H1 (cell line): ENCODE measurements at regions not wholly inside any gene's neighbourhood (a gene's known extent, or its start where the extent isn't known, plus 50 kb on each side); places are given as distances from the start of the nearest gene placed in this dataset.

Experiments used
- CTCF ChIA-PET: fragments of 300-600 bp; sonication (Branson Sonifier 250); formaldehyde crosslinking; loops from one replicate; lab custom pipeline; 2021; ENCODE audit not compliant: partially characterized antibody; lab: Charles Lee
- POLR2A ChIA-PET: fragments of 300-600 bp; sonication (Branson Sonifier 250); formaldehyde crosslinking; loops from one replicate; lab custom pipeline; 2021; ENCODE audit warnings: inconsistent platforms; ENCODE audit not compliant: partially characterized antibody; lab: Charles Lee
- DNase-seq, 2 experiments: peaks; one replicate each; pipeline versions ENCODE4 v3.0.0 to v3.0.0-alpha.2; 2010 to 2022; ENCODE audit warnings: low spot score in 2 of 2, low read depth in 1 of 2, mixed read lengths in 1 of 2
- FAIRE-seq: peaks from 2 replicates; lab custom pipeline; 2011; peaks lifted over from hg19 to GRCh38; lab: Jason Lieb, UNC
- H2AFZ ChIP-seq: 2 replicates; pipeline ENCODE4 v1.8.1; 2012; ENCODE audit warnings: low read length, inconsistent platforms
- H2AK5ac ChIP-seq: 2 replicates; pipeline ENCODE4 v1.6.1; 2013; ENCODE audit warnings: low read depth, low read length
- H2BK120ac ChIP-seq: replicated peaks from 2 replicates; pipeline ENCODE3; 2013; ENCODE audit warnings: low read depth, low read length, inconsistent platforms
- H2BK12ac ChIP-seq: 2 replicates; pipeline ENCODE4 v1.6.1; 2013; ENCODE audit warnings: low read depth, low read length
- H2BK15ac ChIP-seq: 2 replicates; pipeline ENCODE4 v1.6.1; 2013; ENCODE audit warnings: low read length
- H2BK20ac ChIP-seq: 2 replicates; pipeline ENCODE4 v1.6.1; 2013; ENCODE audit warnings: low read length
- H2BK5ac ChIP-seq: 2 replicates; pipeline ENCODE4 v1.6.1; 2013; ENCODE audit warnings: low read depth, low read length
- H3K14ac ChIP-seq: 2 replicates; pipeline ENCODE4 v1.6.1; 2013; ENCODE audit warnings: inconsistent platforms; ENCODE audit not compliant: insufficient read length
- H3K18ac ChIP-seq: 2 replicates; pipeline ENCODE4 v1.6.1; 2013; ENCODE audit warnings: low read length; ENCODE audit errors: extremely low read depth
- H3K23ac ChIP-seq: 2 replicates; pipeline ENCODE4 v1.6.1; 2013; ENCODE audit warnings: inconsistent platforms; ENCODE audit not compliant: insufficient read length
- H3K23me2 ChIP-seq: 2 replicates; pipeline ENCODE4 v1.6.1; 2013; ENCODE audit warnings: low read depth, low read length
- H3K27ac ChIP-seq: 2 replicates; pipeline ENCODE4 v1.6.1; 2011; ENCODE audit warnings: low read depth, low read length, inconsistent platforms
- H3K27me3 ChIP-seq, 4 experiments: replicated peaks in 1 of 4; 1 replicate in 1 of 4; 2 replicates in 3 of 4; pipeline versions ENCODE4 v1.6.1 to v1.8.1; 2011 to 2013; ENCODE audit warnings: low read length in 3 of 4, mild to moderate bottlenecking in 3 of 4, inconsistent platforms in 2 of 4, mixed read lengths in 2 of 4, moderate library complexity in 1 of 4; ENCODE audit not compliant: control insufficient read depth in 3 of 4, insufficient read depth in 3 of 4; ENCODE audit errors: extremely low read depth in 1 of 4
- H3K36me3 ChIP-seq, 4 experiments: 2 replicates each; pipeline versions ENCODE4 v1.6.1 to v1.8.1; 2011 to 2013; ENCODE audit warnings: mild to moderate bottlenecking in 4 of 4, low read length in 3 of 4, moderate library complexity in 2 of 4, control low read depth in 1 of 4, inconsistent platforms in 1 of 4; ENCODE audit not compliant: insufficient read depth in 4 of 4, control insufficient read depth in 2 of 4
- H3K4ac ChIP-seq: replicated peaks from 2 replicates; pipeline ENCODE3; 2013; ENCODE audit warnings: low read length, low read depth, mixed read lengths, inconsistent platforms; ENCODE audit not compliant: insufficient read length
- H3K4me1 ChIP-seq, 4 experiments: replicated peaks in 1 of 4; 1 replicate in 1 of 4; 2 replicates in 3 of 4; pipeline versions ENCODE4 v1.6.1 to v1.8.1; 2011 to 2013; ENCODE audit warnings: low read length in 3 of 4, inconsistent platforms in 2 of 4, mixed read lengths in 1 of 4; ENCODE audit not compliant: insufficient read depth in 4 of 4, control insufficient read depth in 3 of 4
- H3K4me2 ChIP-seq, 2 experiments: 2 replicates each; pipeline versions ENCODE4 v1.6.1 to v1.8.1; 2011 to 2013; ENCODE audit warnings: low read depth in 2 of 2, low read length in 2 of 2, control low read depth in 1 of 2, inconsistent platforms in 1 of 2, mild to moderate bottlenecking in 1 of 2; ENCODE audit not compliant: insufficient read depth in 1 of 2
- H3K4me3 ChIP-seq, 4 experiments: fragments of 200-600, 300-600 bp in 1 of 4; sonication (generic), shearing (Covaris generic), sonication (Bioruptor Twin) in 1 of 4; 2 replicates each; pipeline versions ENCODE4 v1.5.1 to v1.8.1; 2011 to 2016; ENCODE audit warnings: low read length in 4 of 4, low read depth in 3 of 4, control low read depth in 2 of 4, inconsistent platforms in 2 of 4, mild to moderate bottlenecking in 2 of 4, mixed read lengths in 1 of 4, moderate library complexity in 1 of 4; ENCODE audit not compliant: insufficient read depth in 2 of 4; ENCODE audit errors: extremely low read depth in 1 of 4
- H3K56ac ChIP-seq: replicated peaks from 2 replicates; pipeline ENCODE3; 2013; ENCODE audit warnings: low read depth, mild to moderate bottlenecking, mixed read lengths, low read length, inconsistent platforms; ENCODE audit not compliant: insufficient read length
- H3K79me1 ChIP-seq: 2 replicates; pipeline ENCODE4 v1.6.1; 2013; ENCODE audit warnings: low read depth, low read length, control low read depth
- H3K79me2 ChIP-seq, 2 experiments: 2 replicates each; pipeline versions ENCODE4 v1.6.1 to v1.8.1; 2012 to 2013; ENCODE audit warnings: low read length in 2 of 2, mild to moderate bottlenecking in 2 of 2, inconsistent platforms in 1 of 2; ENCODE audit not compliant: insufficient read depth in 2 of 2, control insufficient read depth in 1 of 2
- H3K9ac ChIP-seq, 4 experiments: replicated peaks in 1 of 4; 1 replicate in 1 of 4; 2 replicates in 3 of 4; pipeline versions ENCODE4 v1.6.1 to v1.8.1; 2011 to 2013; ENCODE audit warnings: low read depth in 3 of 4, low read length in 3 of 4, control low read depth in 2 of 4, mild to moderate bottlenecking in 2 of 4, moderate library complexity in 2 of 4, inconsistent platforms in 1 of 4; ENCODE audit errors: extremely low read depth in 1 of 4
- H3K9me3 ChIP-seq, 2 experiments: 2 replicates each; pipeline versions ENCODE4 v1.6.1 to v1.8.1; 2012 to 2013; ENCODE audit warnings: mild to moderate bottlenecking in 2 of 2, moderate library complexity in 2 of 2, control low read depth in 1 of 2, inconsistent platforms in 1 of 2, low read depth in 1 of 2, low read length in 1 of 2, mixed read lengths in 1 of 2; ENCODE audit not compliant: insufficient read depth in 2 of 2
- H4K20me1 ChIP-seq, 2 experiments: replicated peaks in 1 of 2; 2 replicates each; pipeline versions ENCODE3 to v1.8.1; 2011 to 2013; ENCODE audit warnings: inconsistent platforms in 2 of 2, low read length in 2 of 2, mild to moderate bottlenecking in 1 of 2; ENCODE audit not compliant: insufficient read depth in 2 of 2, control insufficient read depth in 1 of 2
- H4K5ac ChIP-seq: 2 replicates; pipeline ENCODE4 v1.6.1; 2013; ENCODE audit warnings: low read length, low read depth, mixed read lengths, inconsistent platforms; ENCODE audit not compliant: insufficient read length
- H4K8ac ChIP-seq: 2 replicates; pipeline ENCODE4 v1.8.0; 2013; ENCODE audit warnings: mild to moderate bottlenecking, moderate library complexity, low read length, inconsistent platforms; ENCODE audit not compliant: insufficient read depth; ENCODE audit errors: extremely low read depth
- H4K91ac ChIP-seq: replicated peaks from 2 replicates; pipeline ENCODE3; 2013; ENCODE audit warnings: low read length, mixed read lengths, inconsistent platforms; ENCODE audit not compliant: insufficient read length
- CBX5 ChIP-seq: fragments of 300-800, 300-1000 bp; sonication (generic); IDR thresholded peaks from 2 replicates; pipeline ENCODE4 v1.7.1; 2016; ENCODE audit warnings: antibody characterized with exemption, low read length, low read depth
- CEBPB ChIP-seq: IDR thresholded peaks from 2 replicates; pipeline ENCODE4 v1.6.1; 2012; ENCODE audit warnings: low read depth, low read length
- KDM4A ChIP-seq: IDR thresholded peaks from one replicate; pipeline ENCODE4 v1.7.1; 2012; ENCODE audit warnings: low read depth, mild to moderate bottlenecking, moderate library complexity, low read length, inconsistent platforms; ENCODE audit not compliant: severe bottlenecking
- NRF1 ChIP-seq: IDR thresholded peaks from 2 replicates; pipeline ENCODE4 v1.6.1; 2011; ENCODE audit warnings: mild to moderate bottlenecking, low read depth, low read length, improper control_type of control experiment
- SIX5 ChIP-seq: IDR thresholded peaks from 2 replicates; pipeline ENCODE4 v1.6.1; 2011; ENCODE audit warnings: mild to moderate bottlenecking, low read depth, low read length
- SP4 ChIP-seq: IDR thresholded peaks from 2 replicates; pipeline ENCODE4 v1.6.1; 2012; ENCODE audit warnings: low read length, inconsistent platforms
- SRF ChIP-seq: IDR thresholded peaks from 2 replicates; pipeline ENCODE4 v1.6.1; 2011; ENCODE audit warnings: mild to moderate bottlenecking, low read depth, low read length, moderate library complexity
- WGBS, 2 experiments: shearing (Covaris generic) in 1 of 2; methylation state at CpG; one replicate each; pipeline versions ENCODE4 v1.1.6 to v1.1.7; 2013 to 2015; ENCODE audit warnings: low lambda C conversion rate in 2 of 2, mixed read lengths in 2 of 2, inconsistent platforms in 1 of 2, low coverage in 1 of 2, missing lambda C conversion rate in 1 of 2; ENCODE audit not compliant: insufficient replicate concordance in 2 of 2, insufficient coverage in 1 of 2, insufficient read length in 1 of 2; ENCODE audit errors: extremely low coverage in 1 of 2, missing lambda C conversion rate in 1 of 2; 5-methylcytosine and 5-hydroxymethylcytosine counted together
- TF ChIP-seq, protein P1 (sequence below): IDR thresholded peaks from 2 replicates; pipeline ENCODE4 v1.6.1; 2012; ENCODE audit warnings: low read length, inconsistent platforms

GRCh38 chr6:156017838-156018237 lies 562.2 kb upstream of the NOX3 start:
- Histone ChIP-seq H3K4ac (no peak overlapping the region), H3K9ac (no peak overlapping the region), H3K9me3 (no peaks in the 10 kb centered on the region), H3K4me1 (no peaks in the 10 kb centered on the region), H2BK5ac (no peak overlapping the region), H3K18ac (no peak overlapping the region), H2BK12ac (no peak overlapping the region), H3K23ac (no peak overlapping the region), H3K36me3 (no peaks in the 10 kb centered on the region), H4K20me1 (no peaks in the 10 kb centered on the region), H4K5ac (no peak overlapping the region), H3K79me2 (no peaks in the 10 kb centered on the region), H3K27me3 (no peaks in the 10 kb centered on the region), H2AK5ac (no peak overlapping the region), H2BK15ac (no peak overlapping the region), H4K91ac (no peak overlapping the region), H3K27ac (no peak overlapping the region), H2BK20ac (no peak overlapping the region), H3K4me3 (no peak overlapping the region), H2AFZ (no peak overlapping the region), H3K23me2 (no peaks in the 10 kb centered on the region; the same call in 1 of the 2 replicates), H3K79me1 (no peaks in the 10 kb centered on the region), H2BK120ac (no peak overlapping the region), H3K14ac (no peak overlapping the region), H3K56ac (no peak overlapping the region), H4K8ac (no peak overlapping the region), H3K4me2 (no peak overlapping the region)
- WGBS, 2 experiments = 95% methylated on average over 3 of the region's 3 CpGs; no CpG with 5 or more reads in 1 of the 2 experiments
- no peak for FAIRE-seq
- no peak for DNase-seq
- POLR2A ChIA-PET = no interaction called here
- CTCF ChIA-PET = no interaction called here
- TF ChIP-seq SP4 (no peak), SRF (no peak), CBX5 (no peak), SIX5 (no peak), NRF1 (no peak), CEBPB (no peak), KDM4A (no peak)
- TF ChIP-seq, protein P1, sequence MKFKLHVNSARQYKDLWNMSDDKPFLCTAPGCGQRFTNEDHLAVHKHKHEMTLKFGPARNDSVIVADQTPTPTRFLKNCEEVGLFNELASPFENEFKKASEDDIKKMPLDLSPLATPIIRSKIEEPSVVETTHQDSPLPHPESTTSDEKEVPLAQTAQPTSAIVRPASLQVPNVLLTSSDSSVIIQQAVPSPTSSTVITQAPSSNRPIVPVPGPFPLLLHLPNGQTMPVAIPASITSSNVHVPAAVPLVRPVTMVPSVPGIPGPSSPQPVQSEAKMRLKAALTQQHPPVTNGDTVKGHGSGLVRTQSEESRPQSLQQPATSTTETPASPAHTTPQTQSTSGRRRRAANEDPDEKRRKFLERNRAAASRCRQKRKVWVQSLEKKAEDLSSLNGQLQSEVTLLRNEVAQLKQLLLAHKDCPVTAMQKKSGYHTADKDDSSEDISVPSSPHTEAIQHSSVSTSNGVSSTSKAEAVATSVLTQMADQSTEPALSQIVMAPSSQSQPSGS = no peak
